ENCODE measurements at regions not wholly inside any gene's neighbourhood (a gene's known extent, or its start where the extent isn't known, plus 50 kb on each side); places are given as distances from the start of the nearest gene placed in this dataset.

DNA sequence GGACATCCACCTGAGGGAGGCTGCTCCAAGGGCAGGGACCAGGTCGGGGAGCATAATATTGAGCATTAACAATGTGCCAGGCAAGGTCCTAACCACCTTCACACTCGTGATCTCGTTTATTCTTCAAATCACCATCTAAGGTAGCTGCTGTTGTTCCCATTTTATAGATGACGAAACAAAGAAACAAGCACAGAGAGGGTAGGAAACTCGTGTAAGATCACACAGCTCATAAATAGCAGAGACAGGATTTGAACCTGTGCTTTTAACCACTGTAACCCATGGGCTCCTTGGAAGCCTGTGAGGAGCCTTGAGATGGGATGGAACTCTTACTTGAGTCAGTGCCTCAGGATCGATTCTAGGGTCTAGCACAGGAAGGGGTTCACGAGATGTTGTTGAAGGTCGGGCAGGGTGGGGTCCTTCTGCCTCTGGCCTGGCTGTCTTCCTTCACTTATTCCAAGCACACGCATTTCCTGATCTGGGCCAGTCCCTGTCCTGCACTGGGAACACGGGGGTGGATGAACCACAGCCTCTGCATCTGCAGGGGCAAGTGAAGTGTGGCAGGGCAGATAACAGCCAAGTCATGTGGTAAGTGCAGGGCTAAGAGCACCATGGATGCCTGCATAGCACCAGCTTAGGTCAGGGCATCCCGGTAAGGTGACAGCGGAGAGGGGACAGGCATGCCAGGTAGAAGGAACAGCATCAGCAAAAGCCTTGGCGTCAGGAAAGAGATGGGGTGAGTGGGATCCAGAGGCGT, 188.1 kb downstream of the MELK start:
- H3K4me3 ChIP-seq (ENCODE audit: low read depth, low read length) = no peak overlapping the region
- TF ChIP-seq CTCF (IDR thresholded peaks at IDR 0.05; ENCODE audit: insufficient read depth, low read depth, low read length, missing control alignments) = no peak
- no peak for DNase-seq (ENCODE audit: low read depth)

- no peak for DNase-seq (ENCODE audit: low read depth)
- H3K4me3 ChIP-seq (ENCODE audit: low read depth, low read length) = no peak overlapping the region
- TF ChIP-seq CTCF (IDR thresholded peaks at IDR 0.05; ENCODE audit: insufficient read depth, low read depth, low read length, missing control alignments) = no peak
These were observed 190.3 kb downstream of the MELK start for GRCh38 chr9:36762958-36763357.

DNA sequence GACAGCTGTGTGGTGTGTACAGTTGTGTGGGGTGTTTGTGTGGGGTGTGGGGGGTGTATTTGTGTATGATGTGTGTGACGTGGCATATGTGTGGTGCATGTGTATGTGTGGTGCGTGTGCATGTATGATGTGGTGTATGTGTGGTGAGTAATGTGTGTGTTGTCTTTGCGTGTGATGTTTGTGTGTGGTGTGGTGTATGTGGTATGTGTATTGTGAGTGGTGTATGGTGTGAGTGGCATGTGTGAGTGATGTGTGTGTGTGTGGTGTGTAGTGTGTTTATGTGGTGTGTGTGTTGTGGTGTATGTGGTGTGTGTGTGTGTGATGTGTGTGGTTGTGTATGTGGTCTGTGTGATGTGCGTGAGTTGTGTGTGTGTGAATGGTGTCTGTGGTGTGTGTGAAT, 191.1 kb downstream of the MELK start:
- no peak for DNase-seq (ENCODE audit: low read depth)
- TF ChIP-seq CTCF (IDR thresholded peaks at IDR 0.05; ENCODE audit: insufficient read depth, low read depth, low read length, missing control alignments) = no peak
- H3K4me3 ChIP-seq (ENCODE audit: low read depth, low read length) = no peak overlapping the region

- H3K4me3 ChIP-seq (ENCODE audit: low read depth, low read length) = no peak overlapping the region
- TF ChIP-seq CTCF (IDR thresholded peaks at IDR 0.05; ENCODE audit: insufficient read depth, low read depth, low read length, missing control alignments) = no peak
- no peak for DNase-seq (ENCODE audit: low read depth)
These were observed 191.8 kb downstream of the MELK start for GRCh38 chr9:36764364-36765076.

DNA sequence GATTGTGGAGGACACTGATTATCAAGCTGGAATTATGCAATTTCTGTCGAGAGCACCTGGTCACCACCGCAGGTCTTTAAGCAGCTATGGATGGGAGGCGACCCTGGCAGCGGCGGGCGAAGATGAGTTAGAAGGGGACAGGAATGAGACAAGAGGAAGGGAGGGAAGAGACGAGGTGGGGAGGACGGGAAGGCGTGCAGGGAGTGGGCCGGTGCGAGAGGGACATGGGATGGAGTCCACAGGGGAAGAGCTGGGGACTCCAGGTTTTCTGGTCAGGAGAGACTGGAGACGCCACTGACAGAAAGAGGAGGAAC, 192.3 kb downstream of the MELK start:
- no peak for DNase-seq (ENCODE audit: low read depth)
- H3K4me3 ChIP-seq (ENCODE audit: low read depth, low read length) = no peak overlapping the region
- TF ChIP-seq CTCF (IDR thresholded peaks at IDR 0.05; ENCODE audit: insufficient read depth, low read depth, low read length, missing control alignments) = no peak

DNA sequence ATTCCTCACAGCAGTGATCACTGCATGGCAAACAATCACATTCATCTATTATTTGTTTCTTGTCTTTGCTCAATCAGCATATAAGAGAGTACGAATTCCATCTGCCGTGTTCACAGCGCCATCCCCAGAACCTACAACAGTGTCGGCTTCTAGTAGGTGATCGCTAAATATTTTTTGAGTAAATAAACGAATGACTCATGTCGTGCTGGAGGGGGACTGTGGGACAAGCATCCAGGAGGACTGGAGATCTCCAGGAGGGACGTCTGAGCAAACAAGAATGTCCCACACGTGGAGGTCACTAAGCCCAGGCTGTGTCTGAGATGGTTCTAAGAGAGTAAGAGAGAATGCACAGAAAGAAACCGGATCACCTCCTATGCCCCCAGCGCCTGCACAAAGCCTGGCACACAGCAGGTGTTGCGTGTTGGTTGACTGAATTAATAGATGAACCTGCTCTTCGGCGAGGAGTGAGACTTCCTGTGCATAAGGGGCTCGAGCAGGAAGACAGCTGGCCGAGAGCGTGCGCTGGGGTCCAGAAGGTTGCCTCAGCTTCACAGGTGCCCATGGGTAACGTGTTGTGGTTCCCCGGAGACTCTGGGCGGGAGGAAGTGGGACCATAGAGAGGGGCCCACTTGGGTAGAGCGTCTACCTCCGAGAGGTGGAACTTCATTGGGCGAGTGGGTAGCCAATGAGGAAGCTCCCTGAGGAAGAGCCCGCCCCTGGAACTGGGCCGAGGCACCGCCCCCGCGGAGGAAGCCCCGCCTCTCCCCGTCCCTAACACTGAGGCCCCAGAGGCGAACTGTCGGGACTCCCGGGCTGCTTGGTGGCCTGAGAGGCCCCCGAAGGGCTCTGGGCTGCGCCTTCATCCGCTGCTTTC, 193.0 kb downstream of the MELK start:
- DNase-seq (ENCODE audit: low read depth) = peak; percentile 97
- H3K4me3 ChIP-seq (ENCODE audit: low read depth, low read length) = peak overlapping the region; percentile 56
- no peak for TF ChIP-seq CTCF (IDR thresholded peaks at IDR 0.05; ENCODE audit: insufficient read depth, low read depth, low read length, missing control alignments)
